ENCODE measurements at regions not wholly inside any gene's neighbourhood (a gene's known extent, or its start where the extent isn't known, plus 50 kb on each side); places are given as distances from the start of the nearest gene placed in this dataset.

DNA sequence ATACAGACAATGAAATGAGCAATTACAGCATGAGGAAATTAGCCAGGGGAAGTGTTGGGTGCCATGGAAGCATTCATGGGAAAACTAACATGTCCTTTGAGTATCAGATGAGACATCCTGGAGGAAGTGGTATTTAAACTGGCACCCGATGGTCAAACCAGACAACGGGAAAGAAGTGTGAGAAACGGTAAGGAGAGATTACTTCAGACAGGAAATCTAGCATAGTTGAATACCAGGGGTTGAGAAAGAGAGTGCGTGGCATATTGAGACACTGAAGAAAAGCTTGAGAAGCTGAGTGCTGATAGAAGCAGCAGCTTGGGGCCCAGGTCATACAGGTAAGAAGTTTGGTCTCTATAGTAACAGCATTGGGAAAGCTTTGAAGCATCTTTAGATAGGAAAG is 175.3 kb downstream of the C11orf87 start:
- Histone ChIP-seq H3K4me1 (no peaks in the 10 kb centered on the region), H3K27ac (no peak overlapping the region), H3K9me3 (no peaks in the 10 kb centered on the region), H3K36me3 (no peaks in the 10 kb centered on the region), H3K4me3 (no peak overlapping the region), H3K27me3 (no peaks in the 10 kb centered on the region)
- no peak for DNase-seq (ENCODE audit: low spot score)
- no peak for TF ChIP-seq CTCF (IDR thresholded peaks at IDR 0.05)

GRCh38 chr11:109604481-109605400 is 182.8 kb downstream of the C11orf87 start:
- Histone ChIP-seq H3K4me3 (no peak overlapping the region), H3K36me3 (no peaks in the 10 kb centered on the region), H3K27ac (no peak overlapping the region), H3K27me3 (no peaks in the 10 kb centered on the region), H3K9me3 (no peaks in the 10 kb centered on the region), H3K4me1 (no peaks in the 10 kb centered on the region)
- no peak for DNase-seq (ENCODE audit: low spot score)
- no peak for TF ChIP-seq CTCF (IDR thresholded peaks at IDR 0.05)

DNA sequence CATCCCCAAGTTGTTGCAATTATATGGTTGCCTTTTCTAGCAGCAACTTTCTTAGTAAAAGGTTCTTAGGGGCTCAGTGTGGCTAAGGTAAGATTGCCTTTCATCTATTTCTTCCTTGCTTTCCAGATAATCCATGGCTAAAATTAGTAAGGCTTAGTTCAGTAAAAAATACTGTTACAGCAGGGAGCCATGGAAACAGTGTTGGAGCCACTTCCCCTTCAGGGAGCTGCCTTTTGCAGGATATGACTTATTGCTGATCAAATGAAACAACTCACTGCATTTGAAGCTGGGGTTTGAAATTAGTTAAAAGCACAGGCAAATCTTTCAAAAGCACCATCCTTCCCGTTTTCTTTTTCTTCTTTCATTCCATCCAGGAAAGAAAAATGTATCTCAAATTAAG is 184.3 kb downstream of the C11orf87 start:
- DNase-seq (ENCODE audit: low spot score), result no peak
- Histone ChIP-seq H3K4me1 (no peaks in the 10 kb centered on the region), H3K27me3 (no peaks in the 10 kb centered on the region), H3K27ac (no peak overlapping the region), H3K9me3 (no peaks in the 10 kb centered on the region), H3K36me3 (no peaks in the 10 kb centered on the region), H3K4me3 (no peak overlapping the region)
- TF ChIP-seq CTCF (IDR thresholded peaks at IDR 0.05), result no peak

DNA sequence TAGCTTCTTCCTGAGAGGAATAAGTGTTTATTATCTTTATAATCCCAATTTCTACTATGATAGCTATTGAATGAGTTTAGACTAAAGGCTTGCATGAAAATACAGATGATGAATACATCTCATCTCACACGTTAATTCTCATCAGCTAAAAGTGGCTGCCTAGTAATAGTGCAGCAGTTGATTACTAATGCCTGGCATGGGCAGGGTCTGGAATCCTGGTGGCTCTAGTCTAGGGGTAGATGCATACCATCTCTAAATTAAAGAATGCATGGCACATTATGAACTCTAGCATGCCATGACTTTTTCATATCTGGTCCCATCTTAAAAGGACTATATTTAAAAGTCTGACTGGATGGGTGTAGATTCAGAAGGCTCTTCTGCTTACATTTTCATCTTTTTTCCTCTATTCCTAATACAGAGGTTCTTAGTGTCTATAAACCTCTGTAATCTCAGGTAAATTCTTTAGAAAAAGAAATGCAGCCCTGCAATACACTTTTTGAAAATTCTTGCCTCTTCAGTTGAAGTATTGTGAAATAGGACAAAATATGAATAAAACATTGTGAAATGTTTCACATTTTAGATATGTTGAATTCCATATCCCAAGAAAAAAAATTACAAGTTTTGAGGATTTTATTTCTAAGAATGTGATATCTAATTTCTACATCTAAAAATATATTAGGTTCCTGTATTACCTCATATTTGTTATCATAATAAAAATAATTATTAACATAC is 187.6 kb downstream of the C11orf87 start:
- H3K4me3 ChIP-seq, result no peak overlapping the region
- no peaks in the 10 kb centered on the region for H3K4me1 ChIP-seq
- DNase-seq (ENCODE audit: low spot score), result no peak
- H3K27me3 ChIP-seq, result no peaks in the 10 kb centered on the region
- H3K27ac ChIP-seq, result no peak overlapping the region
- no peaks in the 10 kb centered on the region for H3K36me3 ChIP-seq
- no peaks in the 10 kb centered on the region for H3K9me3 ChIP-seq
- no peak for TF ChIP-seq CTCF (IDR thresholded peaks at IDR 0.05)

GRCh38 chr11:109612496-109612895 is 190.5 kb downstream of the C11orf87 start:
- no peaks in the 10 kb centered on the region for H3K27me3 ChIP-seq
- H3K27ac ChIP-seq, result no peak overlapping the region
- no peak for DNase-seq (ENCODE audit: low spot score)
- H3K9me3 ChIP-seq, result no peaks in the 10 kb centered on the region
- no peaks in the 10 kb centered on the region for H3K4me1 ChIP-seq
- no peak overlapping the region for H3K4me3 ChIP-seq
- H3K36me3 ChIP-seq, result no peaks in the 10 kb centered on the region
- TF ChIP-seq CTCF (IDR thresholded peaks at IDR 0.05), result no peak
